GM12878 (cell line): ENCODE measurements at regions not wholly inside any gene's neighbourhood (a gene's known extent, or its start where the extent isn't known, plus 50 kb on each side); places are given as distances from the start of the nearest gene placed in this dataset.

Source experiments
- ASH2L ChIP-seq: fragments of 300-600, 200-600 bp; sonication (generic); IDR thresholded peaks from 2 replicates; pipeline ENCODE4 v1.6.1; 2017; ENCODE audit warnings: low read depth, mild to moderate bottlenecking, borderline replicate concordance
- ATF3 ChIP-seq: IDR thresholded peaks from 2 replicates; pipeline ENCODE4 v1.6.1; 2011; ENCODE audit warnings: low read depth, mild to moderate bottlenecking, low read length, moderate library complexity, borderline replicate concordance; ENCODE audit errors: extremely low read depth
- CBFB ChIP-seq: IDR thresholded peaks from 2 replicates; pipeline ENCODE4 v1.6.1; 2016; ENCODE audit warnings: antibody characterized with exemption, low read depth
- CBX3 ChIP-seq: fragments of 200-600 bp; sonication (generic); IDR thresholded peaks from 2 replicates; pipeline ENCODE4 v1.6.1; 2016; ENCODE audit warnings: low read depth, borderline replicate concordance
- CTCF ChIP-seq, 3 experiments: IDR thresholded peaks in 2 of 3; conservative IDR thresholded peaks in 1 of 3; 2 replicates each; pipeline ENCODE4 v1.5.1; 2011; ENCODE audit warnings: low read depth in 3 of 3, low read length in 3 of 3, mild to moderate bottlenecking in 3 of 3, control low read depth in 2 of 3, moderate library complexity in 2 of 3, inconsistent platforms in 1 of 3, mixed read lengths in 1 of 3; ENCODE audit not compliant: control insufficient read depth in 2 of 3, insufficient read depth in 1 of 3; ENCODE audit errors: extremely low read depth in 1 of 3
- EGR1 ChIP-seq, 2 experiments: IDR thresholded peaks; 1 replicate in 1 of 2; 2 replicates in 1 of 2; pipeline ENCODE4 v1.6.1; 2011 to 2012; ENCODE audit warnings: low read depth in 2 of 2, low read length in 2 of 2, borderline replicate concordance in 1 of 2, mild to moderate bottlenecking in 1 of 2, moderate library complexity in 1 of 2
- EP300 ChIP-seq, 2 experiments: fragments of 150-350 bp in 1 of 2; IDR thresholded peaks; 2 replicates each; pipeline ENCODE4 v1.6.1; 2011 to 2012; ENCODE audit warnings: low read depth in 2 of 2, low read length in 2 of 2, borderline replicate concordance in 1 of 2, improper control_type of control experiment in 1 of 2, inconsistent platforms in 1 of 2; ENCODE audit not compliant: control insufficient read depth in 1 of 2
- EZH2 ChIP-seq: IDR thresholded peaks from 2 replicates; pipeline ENCODE4 v1.6.1; 2012; ENCODE audit warnings: low read depth, mild to moderate bottlenecking, control low read depth, inconsistent platforms, low read length, borderline replicate concordance; ENCODE audit not compliant: control insufficient read depth
- FOS ChIP-seq: IDR thresholded peaks from 3 replicates; pipeline ENCODE4 v1.6.1; 2011; ENCODE audit warnings: borderline replicate concordance; ENCODE audit not compliant: insufficient read length; ENCODE audit errors: extremely low read depth
- HCFC1 ChIP-seq: fragments of 150-350 bp; IDR thresholded peaks from 2 replicates; pipeline ENCODE4 v1.6.1; 2014; ENCODE audit warnings: low read length
- JUNB ChIP-seq: IDR thresholded peaks from 2 replicates; pipeline ENCODE4 v1.6.1; 2016; ENCODE audit warnings: antibody characterized with exemption, mild to moderate bottlenecking
- SPI1 ChIP-seq: IDR thresholded peaks from 2 replicates; pipeline ENCODE4 v1.6.1; 2011; ENCODE audit warnings: low read depth, mild to moderate bottlenecking, low read length, moderate library complexity, borderline replicate concordance; ENCODE audit not compliant: insufficient read depth
- USF2 ChIP-seq: IDR thresholded peaks from 2 replicates; pipeline ENCODE4 v1.6.1; 2011; ENCODE audit warnings: low read depth, low read length, improper control_type of control experiment, borderline replicate concordance

GRCh38 chr7:49523870-49524269 lies 249.6 kb upstream of the VWC2 start:
- no peak for TF ChIP-seq CTCF (IDR thresholded peaks at IDR 0.05 in 2 of 3, conservative IDR thresholded peaks at IDR 0.05 in 1 of 3; ENCODE audit: control insufficient read depth in 2 of 3, extremely low read depth in 1 of 3, insufficient read depth in 1 of 3, low read depth in 3 of 3, low read length in 3 of 3)
- no peak for TF ChIP-seq ASH2L
- TF ChIP-seq HCFC1 = no peak
- no peak for TF ChIP-seq SPI1
- no peak for TF ChIP-seq EP300 (IDR thresholded peaks at IDR 0.05; ENCODE audit: borderline replicate concordance in 1 of 2, control insufficient read depth in 1 of 2, low read depth in 2 of 2, low read length in 2 of 2)
- TF ChIP-seq EZH2 = no peak
- no peak for TF ChIP-seq JUNB
- no peak for TF ChIP-seq EGR1 (IDR thresholded peaks at IDR 0.05; ENCODE audit: borderline replicate concordance in 1 of 2, low read depth in 2 of 2, low read length in 2 of 2)
- TF ChIP-seq CBX3 = no peak
- TF ChIP-seq USF2 = no peak
- no peak for TF ChIP-seq ATF3
- TF ChIP-seq FOS = no peak
- no peak for TF ChIP-seq CBFB
